SK-N-SH (cell line): ENCODE measurements at regions not wholly inside any gene's neighbourhood (a gene's known extent, or its start where the extent isn't known, plus 50 kb on each side); places are given as distances from the start of the nearest gene placed in this dataset.

Source experiments
- CHD2 ChIP-seq: fragments of 150-350 bp; IDR thresholded peaks from 2 replicates; pipeline ENCODE4 v1.6.1; 2018; ENCODE audit warnings: low read length; ENCODE audit not compliant: partially characterized antibody
- EZH2phosphoT487 ChIP-seq: fragments of 200-600 bp; sonication (generic); IDR thresholded peaks from 2 replicates; pipeline ENCODE4 v1.6.1; 2017; ENCODE audit warnings: low read depth, mixed run types, mild to moderate bottlenecking, antibody characterized with exemption, moderate library complexity, borderline replicate concordance
- GABPA ChIP-seq: IDR thresholded peaks from 2 replicates; pipeline ENCODE4 v1.4.0; 2012; ENCODE audit warnings: low read depth, mild to moderate bottlenecking
- JUND ChIP-seq: IDR thresholded peaks from 2 replicates; pipeline ENCODE4 v1.4.0; 2012
- NRF1 ChIP-seq: IDR thresholded peaks from 2 replicates; pipeline ENCODE4 v1.6.1; 2012; ENCODE audit warnings: low read depth, mild to moderate bottlenecking, low read length
- POLR2AphosphoS5 ChIP-seq: IDR thresholded peaks from 2 replicates; pipeline ENCODE4 v1.6.1; 2012; ENCODE audit warnings: low read depth, low read length
- RFX5 ChIP-seq: IDR thresholded peaks from 2 replicates; pipeline ENCODE4 v1.6.1; 2012; ENCODE audit warnings: mild to moderate bottlenecking, improper control_type of control experiment, low read length
- SIN3A ChIP-seq: IDR thresholded peaks from 2 replicates; pipeline ENCODE4 v1.6.1; 2012; ENCODE audit warnings: low read depth, mild to moderate bottlenecking, low read length, moderate library complexity, borderline replicate concordance
- TF ChIP-seq, protein P1 (sequence below): fragments of 200-600 bp; sonication (generic); IDR thresholded peaks from 2 replicates; pipeline ENCODE4 v1.6.1; 2017; ENCODE audit warnings: antibody characterized with exemption, mild to moderate bottlenecking, moderate library complexity
- TF ChIP-seq, protein P2 (sequence below): IDR thresholded peaks from 2 replicates; pipeline ENCODE4 v1.4.0; 2012; ENCODE audit warnings: low read depth, borderline replicate concordance

DNA sequence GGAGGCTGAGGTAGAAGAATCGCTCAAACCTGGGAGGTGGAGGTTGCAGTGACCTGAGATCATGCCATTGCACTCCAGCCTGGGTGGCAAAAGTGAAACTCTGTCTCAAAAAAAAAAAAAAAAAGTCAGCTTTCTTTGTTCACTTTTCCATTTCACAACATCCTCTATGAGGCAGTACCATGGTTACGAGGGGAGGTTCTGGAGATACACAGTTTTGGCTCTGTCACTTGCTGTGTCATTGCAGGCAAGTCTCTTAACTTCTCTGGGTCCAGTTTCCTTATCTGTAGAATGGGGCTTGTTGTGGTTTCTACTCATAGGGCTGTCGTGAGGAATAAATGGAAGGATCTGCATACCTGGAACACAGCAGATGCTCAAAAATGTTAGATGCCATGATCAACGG, 75.6 kb upstream of the SLC24A4 start:
- TF ChIP-seq POLR2AphosphoS5 = no peak
- TF ChIP-seq, protein P1, sequence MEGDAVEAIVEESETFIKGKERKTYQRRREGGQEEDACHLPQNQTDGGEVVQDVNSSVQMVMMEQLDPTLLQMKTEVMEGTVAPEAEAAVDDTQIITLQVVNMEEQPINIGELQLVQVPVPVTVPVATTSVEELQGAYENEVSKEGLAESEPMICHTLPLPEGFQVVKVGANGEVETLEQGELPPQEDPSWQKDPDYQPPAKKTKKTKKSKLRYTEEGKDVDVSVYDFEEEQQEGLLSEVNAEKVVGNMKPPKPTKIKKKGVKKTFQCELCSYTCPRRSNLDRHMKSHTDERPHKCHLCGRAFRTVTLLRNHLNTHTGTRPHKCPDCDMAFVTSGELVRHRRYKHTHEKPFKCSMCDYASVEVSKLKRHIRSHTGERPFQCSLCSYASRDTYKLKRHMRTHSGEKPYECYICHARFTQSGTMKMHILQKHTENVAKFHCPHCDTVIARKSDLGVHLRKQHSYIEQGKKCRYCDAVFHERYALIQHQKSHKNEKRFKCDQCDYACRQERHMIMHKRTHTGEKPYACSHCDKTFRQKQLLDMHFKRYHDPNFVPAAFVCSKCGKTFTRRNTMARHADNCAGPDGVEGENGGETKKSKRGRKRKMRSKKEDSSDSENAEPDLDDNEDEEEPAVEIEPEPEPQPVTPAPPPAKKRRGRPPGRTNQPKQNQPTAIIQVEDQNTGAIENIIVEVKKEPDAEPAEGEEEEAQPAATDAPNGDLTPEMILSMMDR = no peak
- TF ChIP-seq JUND = no peak
- TF ChIP-seq NRF1 = no peak
- no peak for TF ChIP-seq EZH2phosphoT487
- TF ChIP-seq, protein P2, sequence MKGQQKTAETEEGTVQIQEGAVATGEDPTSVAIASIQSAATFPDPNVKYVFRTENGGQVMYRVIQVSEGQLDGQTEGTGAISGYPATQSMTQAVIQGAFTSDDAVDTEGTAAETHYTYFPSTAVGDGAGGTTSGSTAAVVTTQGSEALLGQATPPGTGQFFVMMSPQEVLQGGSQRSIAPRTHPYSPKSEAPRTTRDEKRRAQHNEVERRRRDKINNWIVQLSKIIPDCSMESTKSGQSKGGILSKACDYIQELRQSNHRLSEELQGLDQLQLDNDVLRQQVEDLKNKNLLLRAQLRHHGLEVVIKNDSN = no peak
- no peak for TF ChIP-seq CHD2
- no peak for TF ChIP-seq SIN3A
- TF ChIP-seq GABPA = no peak
- no peak for TF ChIP-seq RFX5
